Fibroblast of skin of left quadriceps (primary cell): ENCODE measurements at regions not wholly inside any gene's neighbourhood (a gene's known extent, or its start where the extent isn't known, plus 50 kb on each side); places are given as distances from the start of the nearest gene placed in this dataset.

Source experiments
- DNase-seq, 2 experiments: peaks; one replicate each; pipeline ENCODE4 v3.0.0-alpha.2; 2013; ENCODE audit warnings: low read depth in 2 of 2

DNA sequence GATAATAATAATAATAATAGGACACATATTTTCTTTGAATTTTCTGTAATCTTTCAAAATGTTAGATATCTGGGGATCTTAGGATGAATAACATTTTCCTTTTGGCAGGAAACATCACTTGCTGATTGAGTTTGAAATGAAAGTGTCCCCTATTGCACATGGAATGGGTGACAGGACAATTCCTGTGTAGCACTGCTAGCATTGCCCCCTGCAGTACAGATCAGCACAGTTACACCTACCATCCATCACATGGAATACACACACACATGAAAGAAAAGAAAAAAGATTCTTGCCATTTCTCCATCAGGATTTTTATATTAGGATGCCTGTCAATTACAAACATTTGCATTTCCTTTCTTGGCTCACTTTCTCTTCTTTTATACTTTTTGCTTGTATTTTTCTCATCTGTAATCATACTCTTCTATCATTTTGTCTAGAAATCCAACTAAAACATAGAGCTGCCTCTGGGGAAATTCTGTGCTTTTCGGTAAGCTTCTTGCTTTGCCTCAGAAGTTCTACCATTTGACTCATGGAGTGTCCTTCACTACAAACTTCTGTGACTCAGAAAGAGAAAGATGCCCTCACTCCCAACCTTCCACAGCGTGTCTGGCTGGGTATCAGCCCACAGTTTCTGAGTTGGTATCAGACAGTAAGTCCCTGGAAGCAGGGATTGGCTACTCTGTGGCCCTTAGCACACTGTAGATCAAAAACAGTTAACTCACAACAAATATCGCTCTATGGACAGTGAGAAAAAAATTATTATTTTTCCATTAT, 641.2 kb downstream of the PTPRC start:
- no peak for DNase-seq

DNA sequence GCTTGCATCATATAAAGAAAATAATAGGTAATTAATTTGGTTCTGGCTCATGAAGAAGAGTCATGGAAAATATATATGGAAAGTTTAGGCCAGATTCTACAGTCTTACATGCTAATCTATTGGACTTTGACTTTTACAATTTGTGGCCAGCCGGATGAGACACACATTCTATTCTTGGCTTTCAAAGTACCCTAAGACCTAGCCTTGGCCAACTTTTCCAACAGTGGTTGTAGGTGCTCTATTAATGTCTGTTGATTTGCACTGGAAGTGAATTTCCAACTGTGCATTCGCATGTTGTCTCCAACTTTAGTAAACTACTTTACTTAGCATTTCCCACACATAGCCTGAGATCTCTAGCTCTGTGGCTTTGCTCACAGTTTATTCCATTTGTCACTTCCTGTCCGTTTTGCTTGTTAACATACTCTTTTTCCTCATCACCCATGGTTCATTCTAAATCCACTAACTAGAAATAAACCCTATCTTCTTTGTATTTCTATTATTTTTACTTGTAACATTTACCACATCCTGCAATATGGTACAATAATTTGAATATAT, 644.0 kb downstream of the PTPRC start:
- no peak for DNase-seq

DNA sequence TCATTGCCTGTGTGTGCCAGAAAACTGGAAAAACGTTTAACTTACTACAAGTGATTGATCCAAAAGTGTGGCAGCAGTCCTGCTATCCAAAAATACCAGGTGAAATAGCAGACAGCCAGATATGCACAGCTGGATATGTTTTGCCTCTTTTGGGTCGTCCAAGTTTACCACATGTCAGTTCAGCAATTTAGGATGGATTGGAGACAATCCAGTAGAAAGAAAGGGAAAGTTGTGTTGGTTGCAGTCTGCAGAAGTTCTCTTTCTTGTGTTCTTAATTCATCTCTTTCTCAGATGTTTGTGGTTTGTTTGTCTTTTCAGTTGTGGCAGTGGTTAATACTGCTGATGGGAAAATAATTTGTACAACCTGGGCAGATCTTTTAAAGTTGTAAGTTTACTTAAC, 645.0 kb downstream of the PTPRC start:
- no peak for DNase-seq

DNA sequence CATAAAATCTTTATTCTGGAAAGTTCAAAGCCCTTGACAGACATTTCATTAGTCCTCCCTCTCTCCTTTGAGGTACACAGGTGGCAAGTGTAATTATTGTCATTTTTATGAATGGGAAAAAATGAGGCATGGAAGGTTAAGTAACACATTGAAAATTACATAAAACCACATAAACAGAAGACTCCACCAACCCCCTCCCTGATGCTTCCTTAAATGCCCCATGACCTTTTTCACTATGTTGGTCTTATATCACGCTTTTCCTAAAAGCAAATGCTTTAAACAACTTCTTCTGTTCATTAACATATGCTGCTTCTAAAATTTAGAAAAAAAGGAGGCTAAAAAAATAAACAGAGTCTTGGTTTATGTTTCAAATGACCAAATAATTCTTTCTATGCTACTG, 648.4 kb downstream of the PTPRC start:
- no peak for DNase-seq

DNA sequence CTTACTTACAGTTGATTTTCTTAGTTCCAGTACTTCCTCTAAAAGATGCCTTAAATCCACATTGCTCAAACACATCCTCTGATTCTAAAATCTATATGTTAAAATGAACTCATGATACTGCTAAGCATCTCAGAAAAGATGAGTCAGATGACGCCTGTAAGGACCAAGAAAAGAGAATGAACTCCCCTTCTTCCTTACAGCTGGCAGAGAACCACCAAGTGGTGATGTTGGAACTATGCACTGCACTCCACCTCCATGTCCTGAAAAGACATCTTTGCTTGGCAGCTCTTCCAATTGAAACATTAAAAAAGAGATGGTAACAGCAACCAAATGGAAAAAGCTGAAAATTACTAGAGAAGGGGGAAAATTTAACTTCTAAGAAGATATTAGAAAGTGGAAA, 648.8 kb downstream of the PTPRC start:
- DNase-seq, result no peak

DNA sequence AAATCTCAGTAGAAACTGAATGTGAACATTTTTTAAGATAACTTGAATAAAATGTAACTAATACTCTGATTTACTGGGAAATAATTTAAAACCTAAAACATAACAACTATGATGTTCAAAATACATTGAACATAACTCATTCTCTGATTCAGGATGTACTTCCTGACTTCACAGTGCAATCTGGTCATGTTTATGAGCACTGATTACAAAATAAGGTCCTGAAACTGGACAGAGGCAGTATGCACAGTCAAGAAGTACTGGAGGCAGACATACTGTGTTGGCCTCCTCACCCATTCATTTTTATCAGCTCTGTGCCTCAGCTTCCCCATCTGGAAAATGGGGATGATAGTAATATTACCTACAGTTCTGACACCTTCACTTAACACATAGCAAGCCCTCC, 651.3 kb downstream of the PTPRC start:
- no peak for DNase-seq

DNA sequence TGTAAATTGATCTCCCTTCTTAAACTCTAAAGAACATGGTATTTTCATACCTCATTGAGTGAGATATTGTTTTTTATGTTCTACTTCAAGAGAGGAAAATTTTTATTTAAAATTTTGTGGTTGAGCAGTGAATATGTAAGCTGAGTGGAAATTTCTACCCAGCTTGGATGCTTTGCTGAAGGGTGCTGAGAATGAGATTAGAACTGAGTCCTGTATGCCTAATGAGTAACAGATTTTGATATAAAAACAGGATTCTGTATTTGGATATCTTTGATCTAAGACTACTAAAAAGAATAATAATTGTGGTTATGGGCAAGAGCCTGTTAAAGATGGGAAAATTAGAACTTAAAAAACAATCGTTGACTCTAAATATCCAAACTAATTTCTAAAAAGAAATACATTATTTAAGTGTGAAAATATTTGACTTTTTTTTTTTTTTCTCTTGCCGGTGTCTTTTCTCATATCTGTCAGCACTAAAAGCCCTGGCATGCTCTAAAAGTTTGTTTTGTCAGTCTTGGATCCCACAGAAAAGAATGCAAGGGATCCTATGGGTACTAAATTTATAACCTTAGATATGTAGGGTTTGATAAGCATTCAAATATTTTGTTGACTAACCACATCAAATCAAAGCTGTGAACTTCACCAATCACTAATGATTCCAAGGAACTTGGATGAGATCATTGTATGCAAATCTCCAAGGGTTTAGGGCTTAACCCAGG, 652.3 kb downstream of the PTPRC start:
- no peak for DNase-seq

DNA sequence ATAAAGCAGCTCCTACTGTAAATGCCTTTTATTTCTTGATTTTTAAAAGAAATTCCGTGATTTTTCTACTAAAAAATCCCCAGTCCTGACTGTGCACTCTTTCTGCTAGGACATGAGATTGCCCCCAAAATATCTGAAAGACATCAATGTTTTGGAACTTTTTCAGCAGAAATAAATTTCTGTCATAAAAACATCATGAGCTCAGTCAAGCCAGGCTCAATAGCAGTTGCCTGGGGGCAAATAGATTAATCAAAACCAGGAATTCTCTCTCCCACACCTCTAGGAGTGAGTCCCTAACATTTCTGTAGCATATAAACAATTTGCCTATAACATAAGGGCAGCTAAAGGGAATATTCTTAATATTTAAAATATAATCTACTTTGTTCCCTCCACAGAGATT, 654.1 kb downstream of the PTPRC start:
- DNase-seq, result no peak

DNA sequence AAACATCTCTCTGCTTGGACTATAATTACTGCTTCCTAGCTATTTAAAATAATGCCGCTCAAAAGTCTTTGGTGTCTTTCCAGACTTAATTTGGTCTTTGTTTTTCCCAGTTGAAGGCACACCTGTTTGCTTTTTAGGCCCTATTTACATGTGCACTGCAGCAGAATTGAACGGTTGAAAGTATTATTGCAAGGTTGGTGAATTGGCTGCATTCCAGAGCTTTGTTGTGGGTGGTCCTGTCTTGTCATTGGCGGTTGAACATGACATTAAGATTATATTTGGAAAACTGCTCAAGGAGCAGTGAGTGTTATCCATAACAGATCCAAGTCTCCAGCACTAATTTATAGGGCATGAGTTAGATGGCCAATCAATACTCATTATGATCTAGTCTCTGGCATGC, 656.3 kb downstream of the PTPRC start:
- DNase-seq, result no peak

DNA sequence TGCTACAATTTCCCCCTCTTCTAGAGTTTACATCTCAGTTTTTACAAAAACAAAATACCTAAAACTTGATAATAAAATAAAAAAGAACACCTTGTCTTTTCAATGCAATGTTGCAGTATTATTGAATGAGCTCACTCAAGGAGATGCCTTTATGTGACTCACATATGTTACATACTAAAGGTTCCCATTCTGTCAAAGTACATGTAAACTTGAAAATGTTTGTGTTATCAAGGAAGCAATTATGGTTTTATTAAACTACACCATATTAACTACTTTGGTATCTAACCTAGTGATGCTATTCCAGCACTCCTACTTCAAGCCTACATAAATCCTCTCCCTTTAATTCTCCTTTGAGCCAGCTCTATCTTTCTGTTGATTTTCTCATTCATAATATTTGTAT, 658.3 kb downstream of the PTPRC start:
- DNase-seq, result no peak

DNA sequence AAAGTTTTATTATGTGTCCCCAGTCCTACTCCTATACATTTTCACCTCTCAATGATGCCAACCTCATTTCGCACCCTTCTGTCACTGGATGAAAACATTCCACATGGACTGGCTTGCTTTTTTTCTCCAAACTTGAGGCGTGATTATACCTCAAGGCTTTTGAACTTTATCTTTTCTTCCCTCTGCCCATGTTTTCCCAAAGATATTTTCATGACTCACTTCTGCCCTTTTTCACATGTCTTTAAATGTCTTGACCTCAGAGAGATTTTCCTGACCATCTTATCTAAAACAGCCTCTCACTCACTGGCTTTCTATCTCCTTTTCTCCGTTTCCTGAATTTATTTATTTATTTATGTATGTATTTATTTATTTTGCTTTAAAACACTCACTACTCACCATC, 659.0 kb downstream of the PTPRC start:
- DNase-seq, result no peak

DNA sequence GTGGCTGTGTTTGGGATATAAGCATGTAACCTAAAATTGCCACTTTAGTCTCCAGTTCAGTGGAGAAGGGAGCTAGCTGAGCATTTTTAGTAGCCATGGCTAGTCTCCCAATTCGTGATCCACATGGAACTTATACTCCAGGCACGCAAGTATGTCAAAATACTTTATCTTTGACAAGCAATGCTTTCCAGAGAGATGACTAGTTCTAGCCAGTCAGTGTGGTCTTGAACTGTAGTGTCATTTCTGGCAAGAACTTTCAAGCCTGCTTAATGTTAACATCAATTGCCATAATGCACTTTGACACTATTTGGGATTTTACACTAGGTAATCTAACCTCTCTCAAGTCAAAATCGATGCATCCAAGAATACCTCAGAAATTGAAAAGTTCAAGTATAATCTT, 660.0 kb downstream of the PTPRC start:
- no peak for DNase-seq

DNA sequence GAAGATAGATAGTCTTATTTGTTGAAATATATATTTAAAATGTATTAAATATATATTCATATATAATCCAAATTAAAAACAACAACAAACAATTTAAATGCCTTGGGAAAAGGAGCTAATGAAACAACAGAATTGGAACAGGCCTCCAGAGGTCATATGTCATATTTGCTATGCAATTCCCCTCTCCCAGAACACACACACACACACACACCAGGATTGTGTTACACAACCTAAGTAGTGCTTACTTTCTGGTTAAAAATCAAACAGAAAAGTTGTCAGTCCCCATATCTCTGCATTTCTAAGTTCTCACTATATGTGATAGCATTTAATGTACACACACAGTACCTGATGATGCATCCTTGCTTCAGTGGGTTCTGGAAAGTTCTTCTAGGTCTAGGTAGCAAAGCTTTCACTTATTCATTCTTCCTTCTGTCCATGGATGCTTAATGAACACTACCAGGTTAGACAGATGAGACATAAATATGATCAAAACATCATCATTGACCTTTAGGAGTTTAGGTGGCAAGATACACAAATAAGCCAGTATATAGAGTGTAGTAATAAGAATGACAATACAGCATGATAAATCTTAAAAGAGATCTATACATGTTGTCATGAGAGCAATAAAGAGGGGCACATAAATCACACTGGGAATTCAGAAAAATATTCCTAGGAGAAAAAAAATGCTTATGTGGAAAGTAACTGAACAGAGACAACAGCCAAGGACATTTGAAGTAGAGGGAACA, 662.8 kb downstream of the PTPRC start:
- no peak for DNase-seq

DNA sequence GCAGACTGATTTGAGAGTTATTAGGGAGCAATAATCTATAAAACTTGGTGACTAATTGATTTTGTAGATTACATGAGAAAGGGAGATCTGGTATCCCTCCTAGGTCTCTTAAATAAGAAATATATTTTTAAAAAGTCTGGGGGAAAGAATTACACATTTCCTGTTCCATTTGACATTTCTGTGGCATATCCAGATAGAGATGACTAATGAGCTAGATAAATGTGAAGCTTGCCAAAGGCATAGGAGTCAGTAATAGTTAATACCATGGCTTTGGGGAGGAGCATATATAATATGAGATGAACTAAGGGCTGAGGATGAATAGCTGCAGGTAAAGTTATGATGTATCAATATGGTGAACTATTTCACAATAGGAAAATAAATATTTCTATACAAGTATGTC, 663.7 kb downstream of the PTPRC start:
- no peak for DNase-seq

DNA sequence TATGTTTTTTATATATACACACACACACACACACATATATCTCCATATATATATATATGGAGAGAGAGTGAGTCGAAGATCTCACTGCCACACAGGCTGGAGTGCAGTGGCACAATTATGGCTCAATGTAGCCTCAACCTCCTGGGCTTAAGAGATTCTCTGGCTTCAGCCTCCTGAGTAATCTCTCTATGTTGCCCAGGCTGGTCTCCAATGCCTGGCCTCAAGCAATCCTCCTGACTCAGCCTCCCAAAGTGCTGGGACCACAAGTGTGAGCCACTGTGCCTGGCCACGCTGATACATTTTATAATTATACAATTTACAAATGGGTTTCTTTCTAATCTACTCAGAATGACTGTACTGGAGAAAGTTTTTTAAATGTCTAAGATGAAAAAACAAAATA, 664.2 kb downstream of the PTPRC start:
- DNase-seq, result no peak

DNA sequence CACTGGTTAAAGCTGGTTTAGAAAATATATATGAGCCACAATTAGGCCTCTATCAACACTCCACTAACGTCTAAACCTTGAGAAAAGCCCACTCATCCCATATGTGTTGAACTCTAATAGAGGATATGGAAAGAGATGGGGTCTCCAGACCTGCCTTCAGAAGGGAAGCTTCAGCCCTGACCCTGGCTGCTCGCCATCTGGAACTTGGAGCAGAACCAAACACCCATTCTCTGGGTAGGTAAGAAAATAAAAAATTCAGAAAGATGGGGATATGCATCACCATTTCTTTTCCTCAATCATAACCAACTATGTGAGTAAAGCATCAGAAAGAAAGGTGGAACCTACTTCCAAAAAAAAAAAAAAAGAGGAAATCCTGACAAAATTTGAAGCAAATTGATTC, 666.2 kb downstream of the PTPRC start:
- DNase-seq, result no peak

DNA sequence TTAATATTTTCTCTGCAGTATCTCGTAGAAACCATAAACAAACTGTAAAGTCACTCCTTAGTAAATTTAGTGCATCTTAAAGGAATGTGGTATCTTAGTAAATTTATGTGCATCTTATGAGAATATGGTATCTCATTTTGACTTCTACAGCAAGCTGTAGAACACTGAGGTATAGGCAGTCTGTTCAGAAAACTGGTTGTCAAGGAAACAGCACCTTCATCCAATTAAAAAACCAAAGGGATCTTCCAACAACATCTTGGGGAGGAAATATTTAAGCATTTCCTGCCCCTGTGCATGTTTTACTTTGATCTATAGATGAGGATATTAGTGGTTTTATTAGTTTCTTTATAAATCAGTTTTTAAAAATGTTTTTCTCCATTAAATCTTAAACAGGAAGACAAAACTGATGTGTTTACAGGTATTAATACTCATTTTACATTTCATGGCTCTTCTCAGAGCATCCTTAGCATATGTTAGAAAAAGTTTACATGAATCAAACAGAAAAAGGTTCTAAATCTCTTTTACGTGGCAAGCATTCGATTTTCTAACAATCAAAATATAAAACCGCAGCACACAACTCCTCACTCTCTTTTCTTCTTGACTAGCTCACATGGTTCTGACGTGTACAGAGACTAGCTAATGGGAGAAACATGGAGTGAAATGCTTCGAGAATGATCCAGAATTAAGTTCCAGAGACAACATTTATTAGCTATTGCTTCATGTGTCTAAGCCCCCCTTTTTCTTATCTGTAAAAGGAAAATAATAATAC, 668.8 kb downstream of the PTPRC start:
- DNase-seq, result no peak

DNA sequence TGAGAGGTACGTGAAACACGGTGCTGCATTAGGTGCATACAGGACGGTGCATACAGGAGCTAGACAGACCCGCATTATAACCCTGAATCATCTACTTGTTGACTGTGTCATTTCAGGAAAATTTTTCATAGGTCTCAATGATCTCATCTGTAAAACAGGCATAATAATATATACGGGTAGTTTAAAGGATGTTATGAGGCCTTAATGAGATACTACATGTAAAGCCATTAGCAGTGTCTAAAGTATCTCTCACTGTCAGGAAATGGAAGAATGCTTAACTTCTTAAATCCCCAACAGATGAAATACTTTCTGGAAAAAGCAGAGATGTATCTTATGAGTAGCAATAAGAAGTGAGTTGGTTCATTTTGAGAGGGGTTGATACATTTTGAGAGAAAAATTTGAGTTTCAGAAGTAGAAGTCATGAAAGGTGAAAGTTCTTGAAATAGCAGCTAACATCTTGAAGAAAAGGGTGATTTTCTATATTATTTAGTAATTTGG, 669.6 kb downstream of the PTPRC start:
- no peak for DNase-seq

DNA sequence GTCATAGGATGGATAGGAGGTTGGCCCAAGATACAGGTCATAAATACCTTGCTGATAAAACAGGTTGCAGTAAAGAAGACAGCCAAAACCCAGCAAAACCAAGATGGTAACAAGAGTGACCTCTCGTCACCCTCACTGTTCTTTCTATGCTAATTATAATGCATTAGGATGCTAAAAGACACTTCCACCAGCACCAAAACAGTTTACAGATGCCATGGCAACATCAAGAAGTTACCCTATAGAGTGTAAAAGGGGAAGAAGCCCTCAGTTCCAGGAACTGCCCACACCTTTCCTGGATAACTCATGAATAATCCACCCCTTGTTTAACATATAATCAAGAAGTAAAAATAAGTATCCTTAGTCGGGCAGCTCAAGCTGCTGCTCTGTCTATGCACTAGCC, 671.9 kb downstream of the PTPRC start:
- no peak for DNase-seq

DNA sequence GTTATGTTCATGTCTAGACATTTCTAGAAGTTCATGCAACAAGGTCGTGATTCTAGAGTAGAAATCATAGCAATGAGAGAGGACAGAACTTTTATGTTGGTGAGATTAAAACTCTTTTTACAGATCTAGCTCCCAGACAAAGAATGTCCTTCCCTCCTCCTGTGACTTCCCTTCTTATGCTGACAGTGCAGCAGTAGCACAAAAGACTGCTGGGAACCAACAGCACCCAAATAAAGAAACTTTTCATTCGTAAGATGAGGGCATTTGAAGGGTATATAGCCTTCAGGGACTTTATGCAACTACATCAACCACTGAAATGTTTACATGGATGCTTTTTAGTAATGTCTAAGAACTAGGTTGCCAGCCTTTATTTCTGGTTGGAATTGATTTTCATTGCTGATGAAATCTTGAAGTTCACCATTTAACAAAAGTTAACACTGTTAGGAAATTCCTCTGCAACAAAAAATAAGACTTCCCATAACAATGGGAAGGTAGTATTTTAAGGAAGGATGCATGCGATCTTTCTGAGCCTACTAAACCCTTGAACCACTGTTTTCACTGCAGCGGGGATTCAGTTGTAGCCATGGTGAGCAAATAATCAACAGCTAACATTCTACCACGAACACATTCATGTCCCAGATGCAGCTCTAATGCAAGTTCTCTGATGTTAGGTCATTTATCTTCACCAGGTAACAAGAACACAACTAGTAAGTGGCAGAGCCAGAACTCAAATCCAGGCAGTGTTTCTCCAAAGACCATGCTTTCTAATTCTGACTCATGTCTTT, 672.8 kb downstream of the PTPRC start:
- DNase-seq, result no peak

DNA sequence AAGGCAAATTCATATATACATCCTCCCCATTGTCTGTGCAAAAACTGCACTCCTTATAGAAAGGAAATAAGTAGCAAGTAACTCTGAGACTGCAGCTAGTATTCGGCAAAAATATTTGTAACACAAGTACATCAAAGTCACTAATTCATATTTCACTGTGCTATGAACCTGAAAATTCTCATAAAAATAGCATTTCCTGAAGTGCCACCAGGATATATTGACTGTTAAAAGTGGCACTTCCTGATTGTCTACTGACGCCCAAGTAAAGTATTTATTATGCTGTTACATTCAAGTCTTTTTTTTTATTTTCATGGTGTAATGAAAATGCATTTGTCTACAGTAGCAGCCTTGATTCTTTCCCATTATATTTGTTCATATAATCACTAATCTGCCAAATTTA, 673.8 kb downstream of the PTPRC start:
- no peak for DNase-seq
